Neural cell (in vitro differentiated cells): ENCODE measurements at regions not wholly inside any gene's neighbourhood (a gene's known extent, or its start where the extent isn't known, plus 50 kb on each side); places are given as distances from the start of the nearest gene placed in this dataset.

Experiments
- H2AFZ ChIP-seq: fragments of 200-600, 300-800 bp; sonication (generic), shearing (Covaris generic); 2 replicates; pipeline ENCODE4 v1.6.0; 2014; ENCODE audit warnings: low read depth, mild to moderate bottlenecking, antibody characterized with exemption, low read length, moderate library complexity
- H3F3A ChIP-seq: fragments of 200-600 bp; shearing (Covaris generic); 2 replicates; pipeline ENCODE4 v1.6.1; 2016; ENCODE audit warnings: mild to moderate bottlenecking, moderate library complexity, mixed read lengths, antibody characterized with exemption, low read length; ENCODE audit not compliant: insufficient read depth, poor library complexity, severe bottlenecking
- H3K27ac ChIP-seq: fragments of 200-600, 300-800 bp; sonication (generic), shearing (Covaris generic); 2 replicates; pipeline ENCODE4 v1.5.1; 2014; ENCODE audit warnings: mild to moderate bottlenecking, low read length, moderate library complexity
- H3K27me3 ChIP-seq: fragments of 300-800, 200-600 bp; sonication (generic), shearing (Covaris generic); 2 replicates; pipeline ENCODE4 v1.6.0; 2014; ENCODE audit warnings: mild to moderate bottlenecking, low read depth, low read length, moderate library complexity; ENCODE audit not compliant: insufficient read depth
- H3K36me3 ChIP-seq: fragments of 300-800, 200-600 bp; sonication (generic), shearing (Covaris generic); 2 replicates; pipeline ENCODE4 v1.5.1; 2014; ENCODE audit warnings: mild to moderate bottlenecking, antibody characterized with exemption, low read length, moderate library complexity; ENCODE audit not compliant: insufficient read depth
- H3K4me2 ChIP-seq: fragments of 300-800, 200-600 bp; sonication (generic), shearing (Covaris generic); 2 replicates; pipeline ENCODE4 v1.6.0; 2014; ENCODE audit warnings: mild to moderate bottlenecking, low read length
- H3K4me3 ChIP-seq: fragments of 300-800, 200-600 bp; sonication (generic), shearing (Covaris generic); 2 replicates; pipeline ENCODE4 v1.5.1; 2014; ENCODE audit warnings: mild to moderate bottlenecking, low read length, moderate library complexity
- H3K79me2 ChIP-seq: fragments of 200-600 bp; shearing (Covaris generic); replicated peaks from 2 replicates; pipeline ENCODE4 v1.6.0; 2014; ENCODE audit warnings: mild to moderate bottlenecking, low read length, moderate library complexity; ENCODE audit not compliant: insufficient read depth
- H3K9ac ChIP-seq: fragments of 300-800, 200-600 bp; sonication (generic), shearing (Covaris generic); 2 replicates; pipeline ENCODE4 v1.6.1; 2016; ENCODE audit warnings: mild to moderate bottlenecking, low read length, mixed read lengths
- H3K9me2 ChIP-seq: fragments of 200-600 bp; shearing (Covaris generic); 2 replicates; pipeline ENCODE4 v1.6.1; 2016; ENCODE audit warnings: mild to moderate bottlenecking, low read length, mixed read lengths; ENCODE audit not compliant: insufficient read depth
- H3K9me3 ChIP-seq: fragments of 200-600, 300-800 bp; sonication (generic), shearing (Covaris generic); 2 replicates; pipeline ENCODE4 v1.6.1; 2016; ENCODE audit warnings: mild to moderate bottlenecking, mixed run types, low read length, moderate library complexity, mixed read lengths
- H4K20me1 ChIP-seq: fragments of 200-600 bp; shearing (Covaris generic); 2 replicates; pipeline ENCODE4 v1.6.1; 2016; ENCODE audit warnings: mild to moderate bottlenecking, mixed run types; ENCODE audit not compliant: insufficient read depth
- EP300 ChIP-seq: fragments of 450-650 bp; conservative IDR thresholded peaks from 2 replicates; pipeline ENCODE4 v1.6.1; 2014; ENCODE audit warnings: antibody characterized with exemption, mild to moderate bottlenecking, moderate library complexity; ENCODE audit not compliant: poor library complexity, severe bottlenecking
- EZH2 ChIP-seq: fragments of 200-600, 300-800 bp; shearing (Covaris generic), sonication (generic); IDR thresholded peaks from 2 replicates; pipeline ENCODE4 v1.6.1; 2014; ENCODE audit warnings: antibody characterized with exemption, low read length, borderline replicate concordance, mild to moderate bottlenecking; ENCODE audit not compliant: insufficient read depth, poor library complexity, severe bottlenecking
- MXI1 ChIP-seq: fragments of 450-650 bp; conservative IDR thresholded peaks from 2 replicates; pipeline ENCODE4 v1.6.1; 2014; ENCODE audit warnings: antibody characterized with exemption, mild to moderate bottlenecking; ENCODE audit not compliant: poor library complexity, severe bottlenecking
- POLR2AphosphoS5 ChIP-seq: IDR thresholded peaks from 2 replicates; pipeline ENCODE4 v1.6.1; 2012
- RAD21 ChIP-seq: fragments of 450-650 bp; conservative IDR thresholded peaks from 2 replicates; pipeline ENCODE4 v1.6.1; 2014; ENCODE audit warnings: antibody characterized with exemption, mild to moderate bottlenecking, moderate library complexity
- SMC3 ChIP-seq: fragments of 450-650 bp; conservative IDR thresholded peaks from 2 replicates; pipeline ENCODE4 v1.6.1; 2014; ENCODE audit warnings: antibody characterized with exemption, mild to moderate bottlenecking, moderate library complexity; ENCODE audit not compliant: poor library complexity
- TAF1 ChIP-seq: IDR thresholded peaks from 2 replicates; pipeline ENCODE4 v1.6.1; 2012; ENCODE audit warnings: low read depth
- TF ChIP-seq, protein P1 (sequence below): fragments of 450-650 bp; IDR thresholded peaks from 2 replicates; pipeline ENCODE4 v1.5.1; 2014; ENCODE audit warnings: antibody characterized with exemption, mild to moderate bottlenecking, moderate library complexity; ENCODE audit not compliant: poor library complexity, severe bottlenecking
- TF ChIP-seq, protein P2 (sequence below): IDR thresholded peaks from 2 replicates; pipeline ENCODE4 v1.6.1; 2012; ENCODE audit warnings: borderline replicate concordance

DNA sequence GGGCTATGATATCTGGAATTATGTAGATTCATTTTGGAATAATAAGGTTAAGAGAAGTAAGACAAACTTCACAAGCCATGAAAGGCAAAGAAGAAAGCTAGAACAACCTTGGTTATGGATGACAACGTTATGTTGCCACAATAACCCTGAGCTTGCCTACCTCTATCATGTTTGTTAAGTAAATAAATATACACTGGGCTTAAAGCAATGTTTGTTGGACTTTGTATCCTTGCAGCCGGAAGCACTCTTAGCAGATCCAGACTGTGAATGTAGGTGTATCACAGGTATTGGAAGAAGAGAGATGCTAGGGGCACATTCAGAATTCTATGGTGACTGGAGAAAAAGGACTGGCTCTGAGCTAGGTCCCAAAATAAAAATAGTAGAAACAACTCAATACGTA, 214.4 kb downstream of the HS3ST1 start:
- no peak overlapping the region for H3K4me2 ChIP-seq
- H3K27ac ChIP-seq: no peak overlapping the region
- no peaks in the 10 kb centered on the region for H3K9me3 ChIP-seq
- no peak for TF ChIP-seq SMC3
- H3K27me3 ChIP-seq: no peaks in the 10 kb centered on the region
- no peaks in the 10 kb centered on the region for H3K36me3 ChIP-seq
- H3K9me2 ChIP-seq: no peaks in the 10 kb centered on the region
- H2AFZ ChIP-seq: no peak overlapping the region
- H3K9ac ChIP-seq: no peak overlapping the region
- no peaks in the 10 kb centered on the region for H3F3A ChIP-seq
- no peak overlapping the region for H3K4me3 ChIP-seq
- no peaks in the 10 kb centered on the region for H3K79me2 ChIP-seq
- no peaks in the 10 kb centered on the region for H4K20me1 ChIP-seq

DNA sequence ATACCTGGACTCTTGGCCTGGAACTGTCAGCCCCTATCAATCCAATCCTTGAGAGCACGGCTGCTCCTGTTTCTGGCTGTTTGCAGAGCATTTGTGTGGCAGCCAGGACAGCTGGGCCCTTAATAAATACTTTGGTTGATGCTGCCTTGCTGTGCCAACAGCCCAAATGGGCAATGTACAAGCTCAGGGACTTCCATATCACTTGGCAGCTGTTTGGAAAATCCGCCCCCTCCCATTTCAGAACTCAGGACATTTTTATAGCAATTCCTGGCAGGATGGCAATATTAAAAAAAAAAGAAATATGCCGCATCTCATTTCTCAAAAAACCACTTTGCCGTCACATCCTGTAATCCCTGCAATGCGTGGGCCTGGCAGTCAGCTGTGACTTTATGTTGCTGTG, 218.9 kb downstream of the HS3ST1 start:
- H3K27me3 ChIP-seq: no peaks in the 10 kb centered on the region
- H4K20me1 ChIP-seq: no peaks in the 10 kb centered on the region
- TF ChIP-seq EZH2: no peak
- no peak for TF ChIP-seq EP300
- TF ChIP-seq, protein P1, sequence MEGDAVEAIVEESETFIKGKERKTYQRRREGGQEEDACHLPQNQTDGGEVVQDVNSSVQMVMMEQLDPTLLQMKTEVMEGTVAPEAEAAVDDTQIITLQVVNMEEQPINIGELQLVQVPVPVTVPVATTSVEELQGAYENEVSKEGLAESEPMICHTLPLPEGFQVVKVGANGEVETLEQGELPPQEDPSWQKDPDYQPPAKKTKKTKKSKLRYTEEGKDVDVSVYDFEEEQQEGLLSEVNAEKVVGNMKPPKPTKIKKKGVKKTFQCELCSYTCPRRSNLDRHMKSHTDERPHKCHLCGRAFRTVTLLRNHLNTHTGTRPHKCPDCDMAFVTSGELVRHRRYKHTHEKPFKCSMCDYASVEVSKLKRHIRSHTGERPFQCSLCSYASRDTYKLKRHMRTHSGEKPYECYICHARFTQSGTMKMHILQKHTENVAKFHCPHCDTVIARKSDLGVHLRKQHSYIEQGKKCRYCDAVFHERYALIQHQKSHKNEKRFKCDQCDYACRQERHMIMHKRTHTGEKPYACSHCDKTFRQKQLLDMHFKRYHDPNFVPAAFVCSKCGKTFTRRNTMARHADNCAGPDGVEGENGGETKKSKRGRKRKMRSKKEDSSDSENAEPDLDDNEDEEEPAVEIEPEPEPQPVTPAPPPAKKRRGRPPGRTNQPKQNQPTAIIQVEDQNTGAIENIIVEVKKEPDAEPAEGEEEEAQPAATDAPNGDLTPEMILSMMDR: no peak
- TF ChIP-seq MXI1: no peak
- no peak for TF ChIP-seq POLR2AphosphoS5
- no peak for TF ChIP-seq RAD21
- TF ChIP-seq, protein P2, sequence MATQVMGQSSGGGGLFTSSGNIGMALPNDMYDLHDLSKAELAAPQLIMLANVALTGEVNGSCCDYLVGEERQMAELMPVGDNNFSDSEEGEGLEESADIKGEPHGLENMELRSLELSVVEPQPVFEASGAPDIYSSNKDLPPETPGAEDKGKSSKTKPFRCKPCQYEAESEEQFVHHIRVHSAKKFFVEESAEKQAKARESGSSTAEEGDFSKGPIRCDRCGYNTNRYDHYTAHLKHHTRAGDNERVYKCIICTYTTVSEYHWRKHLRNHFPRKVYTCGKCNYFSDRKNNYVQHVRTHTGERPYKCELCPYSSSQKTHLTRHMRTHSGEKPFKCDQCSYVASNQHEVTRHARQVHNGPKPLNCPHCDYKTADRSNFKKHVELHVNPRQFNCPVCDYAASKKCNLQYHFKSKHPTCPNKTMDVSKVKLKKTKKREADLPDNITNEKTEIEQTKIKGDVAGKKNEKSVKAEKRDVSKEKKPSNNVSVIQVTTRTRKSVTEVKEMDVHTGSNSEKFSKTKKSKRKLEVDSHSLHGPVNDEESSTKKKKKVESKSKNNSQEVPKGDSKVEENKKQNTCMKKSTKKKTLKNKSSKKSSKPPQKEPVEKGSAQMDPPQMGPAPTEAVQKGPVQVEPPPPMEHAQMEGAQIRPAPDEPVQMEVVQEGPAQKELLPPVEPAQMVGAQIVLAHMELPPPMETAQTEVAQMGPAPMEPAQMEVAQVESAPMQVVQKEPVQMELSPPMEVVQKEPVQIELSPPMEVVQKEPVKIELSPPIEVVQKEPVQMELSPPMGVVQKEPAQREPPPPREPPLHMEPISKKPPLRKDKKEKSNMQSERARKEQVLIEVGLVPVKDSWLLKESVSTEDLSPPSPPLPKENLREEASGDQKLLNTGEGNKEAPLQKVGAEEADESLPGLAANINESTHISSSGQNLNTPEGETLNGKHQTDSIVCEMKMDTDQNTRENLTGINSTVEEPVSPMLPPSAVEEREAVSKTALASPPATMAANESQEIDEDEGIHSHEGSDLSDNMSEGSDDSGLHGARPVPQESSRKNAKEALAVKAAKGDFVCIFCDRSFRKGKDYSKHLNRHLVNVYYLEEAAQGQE: no peak
- TF ChIP-seq TAF1: no peak
- TF ChIP-seq SMC3: no peak

GRCh38 chr4:11201256-11201655, 227.4 kb downstream of the HS3ST1 start:
- Histone ChIP-seq H4K20me1 (no peaks in the 10 kb centered on the region), H3F3A (no peaks in the 10 kb centered on the region), H3K9me3 (no peaks in the 10 kb centered on the region), H3K36me3 (no peaks in the 10 kb centered on the region), H2AFZ (no peak overlapping the region), H3K79me2 (no peaks in the 10 kb centered on the region), H3K4me3 (no peak overlapping the region), H3K9me2 (no peaks in the 10 kb centered on the region), H3K27me3 (no peaks in the 10 kb centered on the region), H3K27ac (no peak overlapping the region), H3K9ac (no peak overlapping the region), H3K4me2 (no peak overlapping the region)
- TF ChIP-seq EP300: no peak
- no peak for TF ChIP-seq RAD21
- TF ChIP-seq TAF1: no peak
- TF ChIP-seq MXI1: no peak
- TF ChIP-seq SMC3: no peak
- TF ChIP-seq POLR2AphosphoS5: no peak

More for the DNA sequence above, 218.9 kb downstream of the HS3ST1 start:
- Histone ChIP-seq H3K9me3 (no peaks in the 10 kb centered on the region), H3K4me3 (no peak overlapping the region), H3K9me2 (no peaks in the 10 kb centered on the region), H3F3A (no peaks in the 10 kb centered on the region), H3K9ac (no peak overlapping the region), H3K79me2 (no peaks in the 10 kb centered on the region), H2AFZ (no peak overlapping the region), H3K36me3 (no peaks in the 10 kb centered on the region), H3K27ac (no peak overlapping the region), H3K4me2 (no peak overlapping the region)
